HEK293 (cell line): ENCODE measurements at regions not wholly inside any gene's neighbourhood (a gene's known extent, or its start where the extent isn't known, plus 50 kb on each side); places are given as distances from the start of the nearest gene placed in this dataset.

Source experiments
- HOXA7 ChIP-seq: sonication (generic); formaldehyde crosslinking; IDR thresholded peaks from 2 replicates; pipeline ENCODE4 v1.8.1; 2022; ENCODE audit warnings: missing genetic modification reagents, borderline replicate concordance
- TCF7L2 ChIP-seq: IDR thresholded peaks from 2 replicates; pipeline ENCODE4 v1.6.1; 2011; ENCODE audit warnings: low read depth, mild to moderate bottlenecking, inconsistent platforms, low read length, moderate library complexity, borderline replicate concordance
- YY1 ChIP-seq: fragments of 450-650 bp; formaldehyde crosslinking; IDR thresholded peaks from 2 replicates; pipeline ENCODE4 v1.5.1; 2018; ENCODE audit warnings: missing biosample characterization, missing genetic modification characterization
- YY2 ChIP-seq: fragments of 450-650 bp; formaldehyde crosslinking; IDR thresholded peaks from 2 replicates; pipeline ENCODE4 v1.5.1; 2016; ENCODE audit warnings: missing biosample characterization, missing genetic modification characterization
- ZNF114 ChIP-seq: fragments of 450-650 bp; formaldehyde crosslinking; IDR thresholded peaks from 2 replicates; pipeline ENCODE4 v1.5.0; 2017; ENCODE audit warnings: missing biosample characterization, missing genetic modification characterization
- ZNF121 ChIP-seq: fragments of 450-650 bp; formaldehyde crosslinking; IDR thresholded peaks from 2 replicates; pipeline ENCODE4 v1.5.1; 2016; ENCODE audit warnings: missing biosample characterization, missing genetic modification characterization
- ZNF132 ChIP-seq: fragments of 450-650 bp; formaldehyde crosslinking; IDR thresholded peaks from 2 replicates; pipeline ENCODE4 v1.5.1; 2017; ENCODE audit warnings: missing biosample characterization, missing genetic modification characterization, borderline replicate concordance
- ZNF335 ChIP-seq: fragments of 450-650 bp; formaldehyde crosslinking; conservative IDR thresholded peaks from 2 replicates; pipeline ENCODE4 v1.5.1; 2016; ENCODE audit warnings: missing biosample characterization, missing genetic modification characterization
- ZNF530 ChIP-seq: fragments of 450-650 bp; formaldehyde crosslinking; IDR thresholded peaks from 2 replicates; pipeline ENCODE4 v1.5.1; 2016; ENCODE audit warnings: low read depth, missing biosample characterization, missing genetic modification characterization
- TF ChIP-seq, protein P1 (sequence below): fragments of 450-650 bp; formaldehyde crosslinking; IDR thresholded peaks from 2 replicates; pipeline ENCODE4 v1.5.1; 2016; ENCODE audit warnings: missing biosample characterization, missing genetic modification characterization
- TF ChIP-seq, protein P2 (sequence below): fragments of 450-650 bp; formaldehyde crosslinking; IDR thresholded peaks from 2 replicates; pipeline ENCODE4 v1.5.1; 2016; ENCODE audit warnings: missing biosample characterization, missing genetic modification characterization
- TF ChIP-seq, protein P3 (sequence below): fragments of 450-650 bp; formaldehyde crosslinking; IDR thresholded peaks from 2 replicates; pipeline ENCODE4 v1.5.1; 2016; ENCODE audit warnings: missing biosample characterization, missing genetic modification characterization, borderline replicate concordance

DNA sequence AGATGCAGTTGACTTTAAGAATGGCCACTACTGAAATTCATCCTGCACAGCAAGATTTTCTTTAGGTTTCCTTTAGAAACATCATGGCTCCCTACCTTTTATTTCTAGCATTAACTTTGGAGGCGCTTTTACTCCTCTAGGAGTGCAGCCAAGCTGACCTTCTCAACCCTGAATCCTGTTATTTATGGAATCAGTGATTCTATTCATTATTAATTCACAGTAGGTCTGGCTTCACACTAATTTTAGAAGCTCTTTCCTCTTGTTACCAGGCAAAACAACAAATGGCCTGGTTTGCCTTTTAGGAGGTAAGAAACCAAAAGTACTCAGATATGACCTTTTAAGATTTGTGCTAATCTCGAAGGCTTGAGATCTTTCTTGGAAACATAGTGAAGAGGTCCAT, 93.0 kb upstream of the PELI1 start:
- TF ChIP-seq ZNF114 (no peak), ZNF335 (tag by site-specific recombination) (no peak), ZNF132 (tag by site-specific recombination) (no peak), TCF7L2 (no peak), ZNF530 (tag by site-specific recombination) (no peak), YY1 (no peak), HOXA7 (CRISPR knock-in tag) (no peak), ZNF121 (tag by site-specific recombination) (no peak), YY2 (tag by site-specific recombination) (no peak)
- TF ChIP-seq, protein P1, sequence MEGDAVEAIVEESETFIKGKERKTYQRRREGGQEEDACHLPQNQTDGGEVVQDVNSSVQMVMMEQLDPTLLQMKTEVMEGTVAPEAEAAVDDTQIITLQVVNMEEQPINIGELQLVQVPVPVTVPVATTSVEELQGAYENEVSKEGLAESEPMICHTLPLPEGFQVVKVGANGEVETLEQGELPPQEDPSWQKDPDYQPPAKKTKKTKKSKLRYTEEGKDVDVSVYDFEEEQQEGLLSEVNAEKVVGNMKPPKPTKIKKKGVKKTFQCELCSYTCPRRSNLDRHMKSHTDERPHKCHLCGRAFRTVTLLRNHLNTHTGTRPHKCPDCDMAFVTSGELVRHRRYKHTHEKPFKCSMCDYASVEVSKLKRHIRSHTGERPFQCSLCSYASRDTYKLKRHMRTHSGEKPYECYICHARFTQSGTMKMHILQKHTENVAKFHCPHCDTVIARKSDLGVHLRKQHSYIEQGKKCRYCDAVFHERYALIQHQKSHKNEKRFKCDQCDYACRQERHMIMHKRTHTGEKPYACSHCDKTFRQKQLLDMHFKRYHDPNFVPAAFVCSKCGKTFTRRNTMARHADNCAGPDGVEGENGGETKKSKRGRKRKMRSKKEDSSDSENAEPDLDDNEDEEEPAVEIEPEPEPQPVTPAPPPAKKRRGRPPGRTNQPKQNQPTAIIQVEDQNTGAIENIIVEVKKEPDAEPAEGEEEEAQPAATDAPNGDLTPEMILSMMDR (tag by site-specific recombination): no peak
- TF ChIP-seq, protein P2, sequence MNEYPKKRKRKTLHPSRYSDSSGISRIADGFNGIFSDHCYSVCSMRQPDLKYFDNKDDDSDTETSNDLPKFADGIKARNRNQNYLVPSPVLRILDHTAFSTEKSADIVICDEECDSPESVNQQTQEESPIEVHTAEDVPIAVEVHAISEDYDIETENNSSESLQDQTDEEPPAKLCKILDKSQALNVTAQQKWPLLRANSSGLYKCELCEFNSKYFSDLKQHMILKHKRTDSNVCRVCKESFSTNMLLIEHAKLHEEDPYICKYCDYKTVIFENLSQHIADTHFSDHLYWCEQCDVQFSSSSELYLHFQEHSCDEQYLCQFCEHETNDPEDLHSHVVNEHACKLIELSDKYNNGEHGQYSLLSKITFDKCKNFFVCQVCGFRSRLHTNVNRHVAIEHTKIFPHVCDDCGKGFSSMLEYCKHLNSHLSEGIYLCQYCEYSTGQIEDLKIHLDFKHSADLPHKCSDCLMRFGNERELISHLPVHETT: no peak
- TF ChIP-seq, protein P3, sequence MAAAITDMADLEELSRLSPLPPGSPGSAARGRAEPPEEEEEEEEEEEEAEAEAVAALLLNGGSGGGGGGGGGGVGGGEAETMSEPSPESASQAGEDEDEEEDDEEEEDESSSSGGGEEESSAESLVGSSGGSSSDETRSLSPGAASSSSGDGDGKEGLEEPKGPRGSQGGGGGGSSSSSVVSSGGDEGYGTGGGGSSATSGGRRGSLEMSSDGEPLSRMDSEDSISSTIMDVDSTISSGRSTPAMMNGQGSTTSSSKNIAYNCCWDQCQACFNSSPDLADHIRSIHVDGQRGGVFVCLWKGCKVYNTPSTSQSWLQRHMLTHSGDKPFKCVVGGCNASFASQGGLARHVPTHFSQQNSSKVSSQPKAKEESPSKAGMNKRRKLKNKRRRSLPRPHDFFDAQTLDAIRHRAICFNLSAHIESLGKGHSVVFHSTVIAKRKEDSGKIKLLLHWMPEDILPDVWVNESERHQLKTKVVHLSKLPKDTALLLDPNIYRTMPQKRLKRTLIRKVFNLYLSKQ (tag by site-specific recombination): no peak
